Endometrium (tissue), 2 donors: ENCODE measurements at regions not wholly inside any gene's neighbourhood (a gene's known extent, or its start where the extent isn't known, plus 50 kb on each side); places are given as distances from the start of the nearest gene placed in this dataset.

ENCODE experiments used
- FAIRE-seq: peaks from 2 replicates; lab custom pipeline; 2012; peaks lifted over from hg19 to GRCh38; lab: Jason Lieb, UNC
- donor health status: control.
- donor health status: control.

GRCh38 chr13:85896516-85897450 lies 97.6 kb upstream of the SLITRK6 start:
- no peak for FAIRE-seq

- no peak for FAIRE-seq
Measured at GRCh38 chr13:85887406-85887805, 88.2 kb upstream of the SLITRK6 start.

- FAIRE-seq: peak; percentile 86
Measured at GRCh38 chr13:85879014-85879413, 79.8 kb upstream of the SLITRK6 start.

- no peak for FAIRE-seq
Measured at GRCh38 chr13:85864963-85865530, 65.8 kb upstream of the SLITRK6 start.

DNA sequence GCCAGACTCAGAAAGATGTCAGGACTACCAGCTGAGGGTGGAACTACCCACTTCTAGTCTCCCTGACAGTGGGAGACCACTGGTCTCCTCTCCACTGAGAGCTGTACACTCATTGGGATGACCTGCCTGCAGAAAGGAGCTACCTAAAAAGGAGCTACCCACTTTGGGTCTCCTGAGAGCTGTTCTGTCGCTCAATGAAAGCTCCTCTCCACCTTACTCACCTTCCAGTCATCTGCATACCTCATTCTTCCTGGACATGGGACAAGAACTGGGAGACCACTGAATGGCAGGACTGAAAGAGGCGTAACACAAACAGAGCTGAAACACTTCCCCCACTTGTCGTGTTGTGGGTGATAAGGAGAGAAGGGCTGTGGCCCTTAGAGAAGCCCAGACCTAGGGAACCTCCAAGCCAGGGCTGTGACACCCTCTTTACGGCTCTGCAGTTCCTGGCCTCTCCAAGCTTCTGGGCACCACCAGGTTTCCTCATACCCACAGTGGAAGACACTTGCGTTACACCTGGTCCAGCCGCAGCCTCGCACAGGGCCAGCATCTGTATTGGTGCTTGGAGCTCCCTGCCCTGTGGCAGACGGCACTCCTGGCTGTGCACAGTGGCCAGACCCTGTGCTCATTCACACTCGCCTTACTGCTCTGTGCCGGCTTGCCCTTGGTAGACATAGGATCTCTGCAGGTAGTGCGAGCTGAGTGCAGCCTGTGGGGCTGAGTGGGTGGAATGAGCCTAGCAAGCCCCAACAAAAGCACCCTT lies 54.9 kb upstream of the SLITRK6 start:
- FAIRE-seq: no peak

- no peak for FAIRE-seq
Measured at GRCh38 chr13:85853161-85853894, 54.1 kb upstream of the SLITRK6 start.
